Rectal smooth muscle tissue (tissue), 1 donor: ENCODE measurements at regions not wholly inside any gene's neighbourhood (a gene's known extent, or its start where the extent isn't known, plus 50 kb on each side); places are given as distances from the start of the nearest gene placed in this dataset.
"Not testable (repeated sequence)": the region's sequence is repeated elsewhere in the genome, so short reads cannot be mapped to it uniquely, and the experiment has no call there.

ENCODE experiments used
- H3K27ac ChIP-seq: one replicate; pipeline ENCODE4 v1.7.0; 2013; ENCODE audit warnings: low read depth, low read length, inconsistent platforms
- H3K27me3 ChIP-seq: one replicate; pipeline ENCODE4 v1.7.0; 2013; ENCODE audit warnings: low read length; ENCODE audit not compliant: control insufficient read depth, insufficient read depth
- H3K36me3 ChIP-seq: one replicate; pipeline ENCODE4 v1.7.0; 2013; ENCODE audit warnings: low read length; ENCODE audit not compliant: control insufficient read depth, insufficient read depth
- H3K4me1 ChIP-seq: one replicate; pipeline ENCODE4 v1.7.0; 2013; ENCODE audit warnings: low read length; ENCODE audit not compliant: control insufficient read depth, insufficient read depth
- H3K4me3 ChIP-seq: one replicate; pipeline ENCODE4 v1.7.0; 2013; ENCODE audit warnings: low read length
- H3K9ac ChIP-seq: one replicate; pipeline ENCODE4 v1.7.0; 2013; ENCODE audit warnings: low read length

DNA sequence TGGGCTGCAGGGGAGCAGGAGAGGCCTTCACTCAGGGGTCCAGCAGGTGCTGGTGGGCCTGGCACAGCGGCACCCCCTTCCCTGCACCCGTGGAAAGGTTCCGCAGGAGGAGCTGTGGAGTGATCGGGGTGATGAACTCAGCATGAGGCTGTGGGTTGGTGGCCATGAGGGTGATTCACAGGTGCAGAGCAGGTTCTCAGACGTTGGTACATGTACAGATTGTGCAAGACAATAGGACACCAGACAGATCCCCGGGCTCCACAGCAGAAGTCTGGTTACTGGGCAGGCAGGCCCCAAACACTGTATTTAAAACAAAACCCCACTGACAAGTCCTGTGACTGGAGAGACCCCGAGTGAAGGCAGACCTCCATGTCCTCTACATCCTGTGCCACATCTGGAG lies 151.6 kb upstream of the CDH4 start:
- Histone ChIP-seq H3K4me3 (no peak overlapping the region), H3K36me3 (no peaks in the 10 kb centered on the region), H3K27ac (no peak overlapping the region), H3K9ac (no peak overlapping the region), H3K27me3 (no peaks in the 10 kb centered on the region), H3K4me1 (no peaks in the 10 kb centered on the region)

DNA sequence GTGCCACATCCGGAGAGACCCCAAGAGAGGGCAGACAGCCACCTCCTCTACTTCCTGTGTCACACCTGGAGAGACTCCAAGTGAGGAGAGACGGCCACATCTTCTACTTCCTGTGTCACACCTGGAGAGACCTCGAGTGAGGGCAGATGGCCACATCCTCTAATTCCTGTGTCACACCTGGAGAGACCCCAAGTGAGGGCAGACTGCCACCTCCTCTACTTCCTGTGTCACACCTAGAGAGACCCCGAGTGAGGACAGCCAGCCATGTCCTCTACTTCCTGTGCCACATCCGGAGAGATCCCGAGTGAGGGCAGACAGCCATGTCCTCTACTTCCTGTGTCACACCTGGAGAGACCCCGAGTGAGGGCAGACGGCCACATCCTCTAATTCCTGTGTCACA lies 150.7 kb upstream of the CDH4 start:
- not testable (repeated sequence) for H3K27ac ChIP-seq, H3K27me3 ChIP-seq, H3K9ac ChIP-seq, H3K4me1 ChIP-seq, H3K36me3 ChIP-seq, H3K4me3 ChIP-seq

DNA sequence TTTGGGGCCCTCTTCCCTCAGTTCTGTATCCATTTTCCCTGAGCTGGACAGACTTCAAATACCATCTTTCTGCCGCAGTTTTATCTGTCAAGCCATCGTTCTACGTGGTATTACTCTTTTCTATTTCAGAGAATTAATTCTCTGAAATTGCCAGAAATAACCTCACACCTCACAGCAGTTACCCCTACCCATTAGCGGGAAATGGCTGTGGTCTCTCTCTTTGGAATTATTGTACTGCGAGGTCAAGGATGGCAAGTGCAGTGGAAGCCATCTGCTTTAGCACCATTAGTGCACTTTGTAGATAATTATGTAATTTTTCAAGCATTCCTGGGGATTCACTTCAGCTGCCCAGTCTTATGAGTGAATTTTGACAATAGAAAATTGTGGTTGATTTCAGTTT lies 147.8 kb upstream of the CDH4 start:
- no peaks in the 10 kb centered on the region for H3K36me3 ChIP-seq
- H3K9ac ChIP-seq = no peak overlapping the region
- no peaks in the 10 kb centered on the region for H3K4me1 ChIP-seq
- H3K27ac ChIP-seq = no peak overlapping the region
- no peak overlapping the region for H3K4me3 ChIP-seq
- no peaks in the 10 kb centered on the region for H3K27me3 ChIP-seq

DNA sequence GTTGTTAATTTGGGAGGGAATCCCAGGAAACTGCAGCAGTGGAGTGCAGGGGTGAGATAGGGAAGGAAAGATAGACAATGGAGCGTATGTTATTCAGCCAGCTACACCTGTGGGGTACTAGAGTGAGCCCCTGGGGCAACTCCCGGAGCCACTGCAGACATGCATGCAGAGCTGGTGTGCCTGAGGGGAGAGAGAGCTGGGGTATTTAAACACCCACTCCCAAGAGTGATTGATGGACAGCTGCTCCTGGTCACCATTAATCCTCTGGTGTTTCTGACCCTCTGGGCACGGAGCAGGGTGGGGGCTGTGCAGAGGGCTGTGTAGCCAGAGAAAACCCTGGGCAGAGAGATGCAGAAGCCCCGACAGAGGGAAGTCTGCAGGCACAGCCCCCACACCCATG lies 146.7 kb upstream of the CDH4 start:
- no peak overlapping the region for H3K9ac ChIP-seq

DNA sequence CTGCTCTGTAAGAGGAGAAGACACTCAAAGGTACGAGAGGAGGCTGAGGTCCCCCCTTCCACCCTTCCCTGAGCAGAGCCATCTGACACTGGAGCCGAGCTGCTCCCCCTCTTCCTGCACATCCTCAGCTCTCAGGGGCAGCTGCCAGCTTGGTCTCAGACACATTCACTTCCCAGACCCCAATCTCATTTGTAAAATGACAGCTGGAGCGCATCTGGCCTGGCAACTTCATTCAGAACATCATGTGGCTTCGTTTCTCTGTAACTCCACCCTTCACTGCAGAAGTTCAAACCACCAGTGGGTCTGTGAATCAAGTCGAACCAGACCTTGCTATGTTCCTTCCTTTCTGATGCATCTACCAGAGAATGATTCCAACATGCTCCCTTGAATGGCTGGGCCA lies 145.6 kb upstream of the CDH4 start:
- no peaks in the 10 kb centered on the region for H3K27me3 ChIP-seq
- H3K4me3 ChIP-seq = no peak overlapping the region
- no peak overlapping the region for H3K9ac ChIP-seq
- H3K27ac ChIP-seq = no peak overlapping the region
- H3K4me1 ChIP-seq = no peaks in the 10 kb centered on the region
- H3K36me3 ChIP-seq = no peaks in the 10 kb centered on the region

More for the DNA sequence above, 146.7 kb upstream of the CDH4 start:
- Histone ChIP-seq H3K27me3 (no peaks in the 10 kb centered on the region), H3K4me3 (no peak overlapping the region), H3K36me3 (no peaks in the 10 kb centered on the region), H3K4me1 (no peaks in the 10 kb centered on the region), H3K27ac (no peak overlapping the region)

DNA sequence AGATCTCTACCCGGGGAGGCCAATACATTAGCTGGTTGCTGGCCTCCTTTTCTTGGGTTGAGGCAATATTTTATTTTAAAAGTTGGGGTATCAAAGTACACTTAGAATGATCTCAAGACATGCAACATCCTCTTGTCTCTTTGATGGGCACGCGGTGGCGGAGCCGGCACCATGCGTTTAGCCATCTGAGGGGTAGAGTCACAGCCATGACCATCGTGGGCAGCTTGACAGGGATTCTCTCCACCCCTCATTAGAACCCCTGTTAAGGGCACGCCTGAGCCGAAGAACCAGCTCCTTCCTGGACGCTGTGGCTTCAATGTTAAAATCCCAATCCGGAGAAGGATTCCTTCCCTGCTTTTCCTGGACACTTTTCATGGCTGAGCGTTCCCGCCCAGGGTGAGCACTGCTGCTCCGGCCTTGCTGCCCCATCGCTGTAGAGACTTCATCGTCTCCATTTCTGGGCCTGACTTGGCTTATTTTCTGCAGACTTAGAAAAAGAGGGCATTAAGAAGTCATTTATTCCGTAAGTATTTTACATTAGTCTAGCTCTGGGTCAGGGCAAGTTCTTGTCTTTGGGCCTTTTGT lies 142.7 kb upstream of the CDH4 start:
- Histone ChIP-seq H3K27me3 (peaks cover 3% of the 10 kb centered on the region), H3K4me3 (no peak overlapping the region), H3K9ac (no peak overlapping the region), H3K27ac (no peak overlapping the region), H3K36me3 (no peaks in the 10 kb centered on the region), H3K4me1 (no peaks in the 10 kb centered on the region)

DNA sequence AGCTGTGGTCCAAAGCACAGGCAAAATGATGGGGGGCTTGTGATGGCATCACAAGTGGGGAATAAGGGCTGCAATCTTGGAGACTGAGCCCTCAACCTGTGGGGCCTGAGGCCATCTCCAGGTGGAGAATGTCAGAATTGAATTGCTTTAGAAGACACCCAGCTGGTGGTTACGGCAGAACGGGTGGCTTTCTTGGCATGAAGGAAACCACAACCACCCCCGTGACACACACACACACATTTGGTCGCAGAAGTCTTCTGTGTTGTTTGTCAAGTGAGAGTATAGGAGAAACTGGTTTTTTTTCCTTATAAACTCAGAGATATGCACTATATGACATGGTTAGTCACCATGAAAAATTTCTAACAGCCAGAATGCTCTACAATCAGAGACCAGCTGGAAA lies 139.5 kb upstream of the CDH4 start:
- H3K9ac ChIP-seq = no peak overlapping the region
- H3K4me3 ChIP-seq = no peak overlapping the region
- H3K27ac ChIP-seq = no peak overlapping the region
- H3K4me1 ChIP-seq = no peaks in the 10 kb centered on the region
- H3K36me3 ChIP-seq = no peaks in the 10 kb centered on the region
- H3K27me3 ChIP-seq = peaks cover 3% of the 10 kb centered on the region

DNA sequence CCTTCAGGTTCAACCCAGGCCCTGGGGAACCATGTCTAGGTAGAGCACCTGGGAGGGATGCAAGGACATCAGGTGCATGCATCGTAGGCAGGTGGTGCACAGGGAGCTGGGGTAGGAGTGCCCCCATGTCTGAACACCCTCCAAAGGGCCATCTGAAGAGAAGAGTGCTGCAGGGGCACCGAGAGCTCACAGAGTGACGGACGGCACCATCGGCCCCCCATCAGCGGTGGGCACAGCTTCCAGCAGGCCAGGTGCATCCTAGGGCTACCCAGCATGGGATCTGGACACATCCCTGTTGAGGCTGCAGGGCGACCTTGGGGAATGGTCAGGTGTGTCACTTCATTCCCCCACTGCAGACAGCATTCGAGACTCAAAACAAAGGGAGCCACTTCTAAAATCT lies 138.3 kb upstream of the CDH4 start:
- Histone ChIP-seq H3K36me3 (no peaks in the 10 kb centered on the region), H3K9ac (no peak overlapping the region), H3K4me1 (no peaks in the 10 kb centered on the region), H3K27me3 (peaks cover 3% of the 10 kb centered on the region), H3K27ac (no peak overlapping the region), H3K4me3 (no peak overlapping the region)

DNA sequence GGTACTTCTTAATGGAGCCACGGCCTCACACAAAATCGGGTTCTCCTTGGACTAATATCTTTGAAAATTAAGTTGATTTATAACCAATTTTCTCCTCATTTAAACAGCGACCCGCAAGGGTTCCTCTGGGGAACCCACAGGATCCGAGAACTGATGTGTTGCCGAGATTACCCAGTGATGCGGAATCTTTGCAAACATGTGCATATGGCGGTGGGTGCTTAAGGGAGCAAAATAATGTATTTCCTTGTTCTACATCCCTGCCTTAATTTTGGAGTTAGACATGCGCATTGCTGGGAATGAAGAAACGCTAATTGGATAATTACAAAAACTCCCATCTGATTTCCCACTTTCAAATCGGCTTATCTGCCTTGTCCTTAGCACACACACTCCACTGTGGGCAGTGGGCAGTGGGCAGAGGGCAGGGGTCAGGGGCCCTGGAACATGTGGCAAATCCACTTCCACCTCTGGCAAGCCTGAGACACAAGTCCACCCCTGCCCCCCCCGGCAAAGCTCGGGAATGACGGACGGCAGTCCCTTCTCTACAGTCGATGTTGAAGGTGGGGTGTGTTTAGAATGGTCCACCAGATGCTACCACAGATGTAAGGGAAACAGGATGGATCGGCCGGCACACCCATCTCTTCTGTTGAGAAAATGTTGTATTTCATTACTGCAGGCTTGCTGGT lies 137.4 kb upstream of the CDH4 start:
- Histone ChIP-seq H3K4me1 (no peaks in the 10 kb centered on the region), H3K27me3 (peaks cover 3% of the 10 kb centered on the region), H3K36me3 (no peaks in the 10 kb centered on the region), H3K9ac (no peak overlapping the region), H3K27ac (no peak overlapping the region), H3K4me3 (no peak overlapping the region)

DNA sequence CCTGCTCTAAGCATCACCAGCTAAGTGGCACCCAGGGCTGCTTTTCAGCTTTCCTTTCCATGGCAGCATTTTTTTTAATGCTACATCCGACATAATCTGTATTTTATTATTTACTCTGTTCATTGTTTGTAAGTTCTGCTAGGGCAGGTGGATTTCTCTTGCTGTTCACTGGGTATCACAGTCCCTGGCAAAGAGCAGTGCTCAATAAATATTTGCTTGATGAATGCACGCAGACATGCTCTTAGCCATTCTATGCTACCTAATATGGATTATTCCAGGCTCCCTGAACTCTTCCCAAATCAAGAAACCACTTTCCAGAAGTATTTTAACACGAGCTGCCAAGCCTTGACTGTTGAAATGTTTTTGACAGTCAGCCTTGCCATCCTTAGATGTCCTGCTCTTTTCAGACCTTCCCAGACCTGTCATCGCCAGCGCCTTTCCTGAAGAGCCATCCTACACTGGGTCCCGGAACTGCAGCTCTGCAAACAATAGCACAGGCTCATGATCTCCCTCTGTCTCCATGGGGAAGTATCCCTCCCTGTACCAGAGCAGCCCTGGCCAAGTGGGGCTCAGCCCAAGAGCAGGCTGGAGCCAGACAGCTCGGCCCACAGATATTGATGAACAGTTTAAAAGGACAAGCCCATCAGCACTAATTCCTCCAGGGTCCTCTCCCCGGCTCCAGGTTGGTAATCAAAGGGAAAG lies 136.5 kb upstream of the CDH4 start:
- Histone ChIP-seq H3K27me3 (peaks cover 3% of the 10 kb centered on the region), H3K4me3 (no peak overlapping the region), H3K4me1 (no peaks in the 10 kb centered on the region), H3K9ac (no peak overlapping the region), H3K36me3 (no peaks in the 10 kb centered on the region), H3K27ac (no peak overlapping the region)

DNA sequence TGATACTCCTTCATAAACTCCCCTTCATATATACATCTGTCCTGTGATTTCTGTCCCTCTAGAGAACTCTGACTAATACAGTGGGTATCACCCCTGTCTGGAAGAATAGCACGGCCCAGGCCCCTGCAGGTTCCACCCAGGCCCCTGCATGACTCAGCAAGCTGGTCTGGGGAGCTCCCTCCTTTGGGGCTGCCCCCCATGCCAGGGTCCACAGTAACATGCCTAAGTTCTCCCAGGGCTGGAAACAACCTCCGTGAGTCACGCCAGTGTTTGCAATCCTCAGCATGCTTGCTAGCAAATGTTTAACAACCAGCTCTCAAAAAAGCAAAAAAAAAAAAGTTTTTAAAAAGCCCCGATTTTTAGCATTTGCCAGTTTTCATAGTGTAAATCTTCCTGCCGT lies 134.3 kb upstream of the CDH4 start:
- H3K9ac ChIP-seq = no peak overlapping the region
- H3K27me3 ChIP-seq = peaks cover 3% of the 10 kb centered on the region
- no peaks in the 10 kb centered on the region for H3K36me3 ChIP-seq
- no peak overlapping the region for H3K4me3 ChIP-seq
- no peak overlapping the region for H3K27ac ChIP-seq
- no peaks in the 10 kb centered on the region for H3K4me1 ChIP-seq

DNA sequence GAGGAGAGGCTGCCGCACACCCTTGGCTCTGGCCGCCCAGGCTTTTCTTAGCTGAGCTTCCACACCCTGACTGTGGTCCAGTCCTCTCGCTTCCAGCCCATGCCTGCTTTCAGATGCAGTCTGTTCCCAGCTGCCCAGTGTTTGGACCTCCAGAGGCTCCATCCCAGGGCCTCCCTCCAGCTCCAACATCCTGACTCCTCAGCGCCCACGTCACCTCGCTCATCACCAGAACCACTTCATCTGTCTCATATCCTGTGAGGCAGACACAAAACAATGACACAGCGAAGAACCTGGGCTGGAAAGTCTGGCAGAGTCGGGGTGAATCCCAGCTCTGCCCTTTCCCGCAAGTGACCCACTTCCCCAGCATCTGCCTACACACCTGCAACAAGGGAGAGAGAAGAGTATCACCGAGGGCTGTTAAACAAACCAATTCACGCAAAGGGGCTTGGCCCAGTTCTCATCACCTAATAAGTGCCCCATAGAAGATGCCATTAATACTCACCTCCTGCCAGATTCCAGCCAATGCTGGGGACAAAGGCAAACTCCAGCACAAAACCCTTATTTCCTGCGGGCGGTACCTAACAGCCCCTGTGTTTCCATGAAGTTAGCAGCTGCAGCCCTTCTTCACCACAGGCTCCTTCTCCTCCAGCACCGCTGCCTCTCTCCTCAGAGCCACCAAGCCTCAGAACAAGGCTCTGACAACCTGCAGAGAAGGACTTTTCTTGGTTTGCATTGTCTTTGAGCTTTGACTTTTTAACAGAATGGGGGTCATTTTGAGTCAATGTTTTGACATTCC lies 133.4 kb upstream of the CDH4 start:
- H3K27ac ChIP-seq = no peak overlapping the region
- no peaks in the 10 kb centered on the region for H3K36me3 ChIP-seq
- H3K27me3 ChIP-seq = peaks cover 1% of the 10 kb centered on the region
- no peak overlapping the region for H3K9ac ChIP-seq
- no peak overlapping the region for H3K4me3 ChIP-seq
- H3K4me1 ChIP-seq = no peaks in the 10 kb centered on the region
